ENCODE measurements at regions not wholly inside any gene's neighbourhood (a gene's known extent, or its start where the extent isn't known, plus 50 kb on each side); places are given as distances from the start of the nearest gene placed in this dataset.

DNA sequence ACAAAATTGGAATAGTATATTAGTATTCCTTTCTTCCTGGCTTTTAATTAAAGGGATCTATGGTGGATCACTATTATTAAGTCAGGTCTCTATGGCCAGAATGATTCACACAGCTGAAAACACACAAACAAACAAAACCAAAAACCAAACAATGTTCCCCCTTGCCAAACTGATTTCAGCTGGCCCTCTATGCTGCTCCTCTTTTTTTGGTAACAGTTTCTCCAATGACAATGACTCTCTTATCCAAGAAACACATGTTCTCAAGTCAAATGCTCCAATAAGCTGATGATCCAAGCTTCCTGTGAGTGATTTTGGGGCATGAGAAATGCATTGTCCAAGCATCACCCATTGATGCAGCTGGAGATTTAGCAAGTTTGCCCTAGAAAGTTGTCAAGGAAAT, 193.4 kb upstream of the TUT7 start:
- intact Hi-C loops (cut with micrococcal nuclease) (no loop called here), in situ Hi-C loops (cut with MboI) (no loop called here)
- ATAC-seq = no peak
- no TSS peak for BruUV-seq (replicated peaks)
- TF ChIP-seq PCBP1 (IDR thresholded peaks at IDR 0.05; ENCODE audit: low read depth, low read length, poor library complexity, severe bottlenecking) (no peak), ZNF551 (CRISPR knock-in tag; IDR thresholded peaks at IDR 0.05) (no peak), ZNF76 (CRISPR knock-in tag; IDR thresholded peaks at IDR 0.05; ENCODE audit: borderline replicate concordance) (no peak), ZNF57 (CRISPR knock-in tag; IDR thresholded peaks at IDR 0.05) (no peak), SNIP1 (IDR thresholded peaks at IDR 0.05; ENCODE audit: low read depth) (no peak), FUS (optimal IDR thresholded peaks at IDR 0.05; ENCODE audit: low read depth, low read length) (no peak), RBM34 (IDR thresholded peaks at IDR 0.05; ENCODE audit: borderline replicate concordance, insufficient read depth, low read length) (no peak), JUN (IDR thresholded peaks at IDR 0.05; ENCODE audit: borderline replicate concordance, low read depth, low read length) (no peak), JUN (CRISPR knock-in tag; IDR thresholded peaks at IDR 0.05; ENCODE audit: borderline replicate concordance) (no peak), POLR2H (tag; IDR thresholded peaks at IDR 0.05; ENCODE audit: low read depth) (no peak), NCOA1 (IDR thresholded peaks at IDR 0.05; ENCODE audit: low read depth) (no peak)
- TF ChIP-seq, protein P1, sequence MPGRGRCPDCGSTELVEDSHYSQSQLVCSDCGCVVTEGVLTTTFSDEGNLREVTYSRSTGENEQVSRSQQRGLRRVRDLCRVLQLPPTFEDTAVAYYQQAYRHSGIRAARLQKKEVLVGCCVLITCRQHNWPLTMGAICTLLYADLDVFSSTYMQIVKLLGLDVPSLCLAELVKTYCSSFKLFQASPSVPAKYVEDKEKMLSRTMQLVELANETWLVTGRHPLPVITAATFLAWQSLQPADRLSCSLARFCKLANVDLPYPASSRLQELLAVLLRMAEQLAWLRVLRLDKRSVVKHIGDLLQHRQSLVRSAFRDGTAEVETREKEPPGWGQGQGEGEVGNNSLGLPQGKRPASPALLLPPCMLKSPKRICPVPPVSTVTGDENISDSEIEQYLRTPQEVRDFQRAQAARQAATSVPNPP (IDR thresholded peaks at IDR 0.05; ENCODE audit: borderline replicate concordance, insufficient read depth, insufficient read length) = no peak
- TF ChIP-seq, protein P2, sequence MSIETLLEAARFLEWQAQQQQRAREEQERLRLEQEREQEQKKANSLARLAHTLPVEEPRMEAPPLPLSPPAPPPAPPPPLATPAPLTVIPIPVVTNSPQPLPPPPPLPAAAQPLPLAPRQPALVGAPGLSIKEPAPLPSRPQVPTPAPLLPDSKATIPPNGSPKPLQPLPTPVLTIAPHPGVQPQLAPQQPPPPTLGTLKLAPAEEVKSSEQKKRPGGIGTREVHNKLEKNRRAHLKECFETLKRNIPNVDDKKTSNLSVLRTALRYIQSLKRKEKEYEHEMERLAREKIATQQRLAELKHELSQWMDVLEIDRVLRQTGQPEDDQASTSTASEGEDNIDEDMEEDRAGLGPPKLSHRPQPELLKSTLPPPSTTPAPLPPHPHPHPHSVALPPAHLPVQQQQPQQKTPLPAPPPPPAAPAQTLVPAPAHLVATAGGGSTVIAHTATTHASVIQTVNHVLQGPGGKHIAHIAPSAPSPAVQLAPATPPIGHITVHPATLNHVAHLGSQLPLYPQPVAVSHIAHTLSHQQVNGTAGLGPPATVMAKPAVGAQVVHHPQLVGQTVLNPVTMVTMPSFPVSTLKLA (conservative IDR thresholded peaks at IDR 0.05) = no peak
- Histone ChIP-seq H3K27me3 (ENCODE audit: control insufficient read depth in 2 of 2, insufficient read depth in 2 of 2, low read length in 2 of 2) (no peaks in the 10 kb centered on the region; a peak in 1 of 5 replicates), H3K36me3 (ENCODE audit: control insufficient read depth, insufficient read depth, low read length) (no peaks in the 10 kb centered on the region), H3K4me3 (no peak overlapping the region), H3K27ac (ENCODE audit: extremely low read depth, low read depth, low read length) (no peak overlapping the region), H3K4me1 (replicated peaks in 1 of 2; ENCODE audit: control insufficient read depth in 2 of 2, insufficient read depth in 2 of 2, low read length in 2 of 2) (no peaks in the 10 kb centered on the region), H3K9me1 (ENCODE audit: control insufficient read depth, insufficient read depth, low read length) (no peaks in the 10 kb centered on the region), H3K79me2 (ENCODE audit: control insufficient read depth, insufficient read depth, low read length) (no peaks in the 10 kb centered on the region), H3K9ac (ENCODE audit: insufficient read depth in 1 of 2, low read depth in 2 of 2, low read length in 2 of 2) (no peak overlapping the region), H4K20me1 (replicated peaks; ENCODE audit: control insufficient read depth, insufficient read depth, low read length) (no peaks in the 10 kb centered on the region), H3K9me3 (replicated peaks; ENCODE audit: control insufficient read depth, insufficient read depth, low read depth, low read length) (no peaks in the 10 kb centered on the region), H3K4me2 (ENCODE audit: insufficient read depth, low read length) (no peak overlapping the region), H2AFZ (ENCODE audit: low read depth, low read length) (no peak overlapping the region)
- no peak for DNase-seq (ENCODE audit: extremely low read depth in 1 of 4, low spot score in 3 of 4)
- ChIA-PET POLR2A (no interaction called here), CTCF (ENCODE audit: low intra/inter-chr PET ratio) (no interaction called here)
- FAIRE-seq = no peak

All from K562 (cell line).